PC-3 (cell line): ENCODE measurements at regions not wholly inside any gene's neighbourhood (a gene's known extent, or its start where the extent isn't known, plus 50 kb on each side); places are given as distances from the start of the nearest gene placed in this dataset.

Source experiments
- ATAC-seq: fragments of 200-7000 bp; cut with Tn5 transposase; 2 replicates; pipeline ENCODE4 v1.9.1; 2020; ENCODE audit warnings: mild to moderate bottlenecking, moderate library complexity
- BruUV-seq: library from RNA; stranded (reverse); fragments of 400-500 nt; replicated peaks from 2 replicates; lab custom pipeline; 2021; lab: Mats Ljungman, UMichigan
- CTCF ChIA-PET: fragments of 300-600 bp; sonication (Branson Sonifier 250); formaldehyde crosslinking; loops from one replicate; lab custom pipeline; 2022; ENCODE audit warnings: antibody characterized with exemption; lab: Charles Lee
- POLR2A ChIA-PET: fragments of 300-600 bp; sonication (Branson Sonifier 250); formaldehyde crosslinking; loops from one replicate; lab custom pipeline; 2022; ENCODE audit warnings: antibody characterized with exemption; ENCODE audit not compliant: unreplicated experiment; lab: Charles Lee
- DNase-seq: peaks from one replicate; pipeline ENCODE4 v3.0.0-alpha.2; 2015
- H2AFZ ChIP-seq: fragments of 300-600 bp; sonication (generic); 2 replicates; pipeline ENCODE4 v1.6.0; 2016; ENCODE audit warnings: antibody characterized with exemption, low read length
- H3F3A ChIP-seq: fragments of 300-600 bp; sonication (generic); one replicate; pipeline ENCODE4 v1.6.0; 2017; ENCODE audit warnings: antibody characterized with exemption, low read length, control low read depth, mild to moderate bottlenecking; ENCODE audit not compliant: unreplicated experiment
- H3K27ac ChIP-seq: fragments of 300-600 bp; sonication (generic); 2 replicates; pipeline ENCODE4 v1.5.1; 2016; ENCODE audit warnings: mild to moderate bottlenecking, low read length
- H3K27me3 ChIP-seq: fragments of 300-600 bp; sonication (generic); 2 replicates; pipeline ENCODE4 v1.6.1; 2016; ENCODE audit warnings: low read length, mixed read lengths
- H3K36me3 ChIP-seq: fragments of 300-600 bp; sonication (generic); 2 replicates; pipeline ENCODE4 v1.6.1; 2016; ENCODE audit warnings: low read depth, mixed run types, low read length, mixed read lengths
- H3K4me1 ChIP-seq: fragments of 300-600 bp; sonication (generic); 2 replicates; pipeline ENCODE4 v1.5.1; 2016; ENCODE audit warnings: low read length; ENCODE audit not compliant: insufficient read depth
- H3K4me2 ChIP-seq: fragments of 300-600 bp; sonication (generic); 2 replicates; pipeline ENCODE4 v1.6.0; 2016; ENCODE audit warnings: low read length
- H3K4me3 ChIP-seq: fragments of 300-600 bp; sonication (generic); 2 replicates; pipeline ENCODE4 v1.5.1; 2016; ENCODE audit warnings: mild to moderate bottlenecking, low read length, mixed read lengths
- H3K79me2 ChIP-seq: fragments of 300-600 bp; sonication (generic); 2 replicates; pipeline ENCODE4 v1.6.1; 2017; ENCODE audit warnings: low read length, mixed read lengths
- H3K9ac ChIP-seq: fragments of 300-600 bp; sonication (generic); 2 replicates; pipeline ENCODE4 v1.6.0; 2016; ENCODE audit warnings: mild to moderate bottlenecking, low read length
- H3K9me2 ChIP-seq: fragments of 300-600 bp; sonication (generic); replicated peaks from 2 replicates; pipeline ENCODE4 v1.6.1; 2016; ENCODE audit warnings: mixed run types, low read length, mixed read lengths
- H3K9me3 ChIP-seq: fragments of 300-600 bp; sonication (generic); 2 replicates; pipeline ENCODE4 v1.6.1; 2016; ENCODE audit warnings: low read length, mixed read lengths
- H4K20me1 ChIP-seq: fragments of 300-600 bp; sonication (generic); 2 replicates; pipeline ENCODE4 v1.6.1; 2016; ENCODE audit warnings: low read length, mixed read lengths
- EZH2 ChIP-seq: fragments of 300-600 bp; sonication (generic); IDR thresholded peaks from one replicate; pipeline ENCODE4 v1.6.1; 2017; ENCODE audit warnings: antibody characterized with exemption, mild to moderate bottlenecking, low read length; ENCODE audit not compliant: unreplicated experiment
- EZH2phosphoT487 ChIP-seq: fragments of 300-600 bp; sonication (generic); IDR thresholded peaks from 2 replicates; pipeline ENCODE4 v1.6.1; 2018; ENCODE audit warnings: mild to moderate bottlenecking, antibody characterized with exemption, low read length, borderline replicate concordance
- intact Hi-C: fragments of 100-400 bp; cut with micrococcal nuclease; formaldehyde crosslinking; loops from 2 replicates; pipeline ENCODE4 v1.9.0; 2023
- TF ChIP-seq, protein P1 (sequence below): fragments of 300-600 bp; sonication (generic); conservative IDR thresholded peaks from 2 replicates; pipeline ENCODE4 v1.5.1; 2017; ENCODE audit warnings: antibody characterized with exemption, low read depth, mild to moderate bottlenecking, low read length

GRCh38 chr5:82422751-82423181 lies 144.6 kb upstream of the RPS23 start:
- CTCF ChIA-PET: no interaction called here
- H3K4me1 ChIP-seq: peaks cover 26% of the 10 kb centered on the region

GRCh38 chr5:82422001-82422740 lies 144.0 kb upstream of the RPS23 start:
- Histone ChIP-seq H2AFZ (no peak overlapping the region), H3K9ac (peak overlapping the region; percentile 21; the same call in 1 of the 2 replicates)
- intact Hi-C loops: no loop called here

More at GRCh38 chr5:82422751-82423181, 144.6 kb upstream of the RPS23 start:
- H3K9me3 ChIP-seq: no peaks in the 10 kb centered on the region
- TF ChIP-seq, protein P1, sequence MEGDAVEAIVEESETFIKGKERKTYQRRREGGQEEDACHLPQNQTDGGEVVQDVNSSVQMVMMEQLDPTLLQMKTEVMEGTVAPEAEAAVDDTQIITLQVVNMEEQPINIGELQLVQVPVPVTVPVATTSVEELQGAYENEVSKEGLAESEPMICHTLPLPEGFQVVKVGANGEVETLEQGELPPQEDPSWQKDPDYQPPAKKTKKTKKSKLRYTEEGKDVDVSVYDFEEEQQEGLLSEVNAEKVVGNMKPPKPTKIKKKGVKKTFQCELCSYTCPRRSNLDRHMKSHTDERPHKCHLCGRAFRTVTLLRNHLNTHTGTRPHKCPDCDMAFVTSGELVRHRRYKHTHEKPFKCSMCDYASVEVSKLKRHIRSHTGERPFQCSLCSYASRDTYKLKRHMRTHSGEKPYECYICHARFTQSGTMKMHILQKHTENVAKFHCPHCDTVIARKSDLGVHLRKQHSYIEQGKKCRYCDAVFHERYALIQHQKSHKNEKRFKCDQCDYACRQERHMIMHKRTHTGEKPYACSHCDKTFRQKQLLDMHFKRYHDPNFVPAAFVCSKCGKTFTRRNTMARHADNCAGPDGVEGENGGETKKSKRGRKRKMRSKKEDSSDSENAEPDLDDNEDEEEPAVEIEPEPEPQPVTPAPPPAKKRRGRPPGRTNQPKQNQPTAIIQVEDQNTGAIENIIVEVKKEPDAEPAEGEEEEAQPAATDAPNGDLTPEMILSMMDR: no peak
- TF ChIP-seq EZH2 (no peak), EZH2phosphoT487 (no peak)
- H2AFZ ChIP-seq: no peak overlapping the region
- BruUV-seq: no TSS peak
- no peak overlapping the region for H3K9ac ChIP-seq
- H3K36me3 ChIP-seq: no peaks in the 10 kb centered on the region
- H3K79me2 ChIP-seq: no peaks in the 10 kb centered on the region
- no peak for ATAC-seq
- intact Hi-C loops: no loop called here
- H3K4me3 ChIP-seq: no peak overlapping the region
- POLR2A ChIA-PET: no interaction called here
- H4K20me1 ChIP-seq: no peaks in the 10 kb centered on the region
- H3K9me2 ChIP-seq: no peaks in the 10 kb centered on the region
- no peaks in the 10 kb centered on the region for H3K27me3 ChIP-seq
- no peak for DNase-seq
- no peak overlapping the region for H3K27ac ChIP-seq
- no peaks in the 10 kb centered on the region for H3F3A ChIP-seq
- H3K4me2 ChIP-seq: no peak overlapping the region

More at GRCh38 chr5:82422001-82422740, 144.0 kb upstream of the RPS23 start:
- H3K4me2 ChIP-seq: no peak overlapping the region
- ATAC-seq (no peak), DNase-seq (no peak)
- no peaks in the 10 kb centered on the region for H3K9me2 ChIP-seq
- no peaks in the 10 kb centered on the region for H3K79me2 ChIP-seq
- ChIA-PET CTCF (no interaction called here), POLR2A (no interaction called here)
- no TSS peak for BruUV-seq
- no peak overlapping the region for H3K27ac ChIP-seq
- H3K9me3 ChIP-seq: no peaks in the 10 kb centered on the region
- H3F3A ChIP-seq: no peaks in the 10 kb centered on the region
- no peaks in the 10 kb centered on the region for H3K36me3 ChIP-seq
- no peak overlapping the region for H3K4me3 ChIP-seq
- no peaks in the 10 kb centered on the region for H4K20me1 ChIP-seq
- TF ChIP-seq EZH2 (no peak), EZH2phosphoT487 (no peak)
- TF ChIP-seq, protein P1: no peak
- H3K4me1 ChIP-seq: peaks cover 26% of the 10 kb centered on the region
- H3K27me3 ChIP-seq: no peaks in the 10 kb centered on the region
